HL-60 (cell line): ENCODE measurements at regions not wholly inside any gene's neighbourhood (a gene's known extent, or its start where the extent isn't known, plus 50 kb on each side); places are given as distances from the start of the nearest gene placed in this dataset.

Source experiments
- DNase-seq, 2 experiments: peaks; one replicate each; pipeline ENCODE4 v3.0.0-alpha.2; 2010 to 2020; ENCODE audit warnings: low read depth in 1 of 2, low spot score in 1 of 2
- H3K27ac ChIP-seq: fragments of 250-450 bp; sonication (Bioruptor Pico); replicated peaks from 2 replicates; pipeline ENCODE4 v1.5.1; 2020; ENCODE audit warnings: mild to moderate bottlenecking, moderate library complexity
- H3K27me3 ChIP-seq: fragments of 250-450 bp; sonication (Bioruptor Pico); 2 replicates; pipeline ENCODE4 v1.5.1; 2021; ENCODE audit warnings: mild to moderate bottlenecking, moderate library complexity; ENCODE audit not compliant: insufficient read depth, poor library complexity, severe bottlenecking
- H3K4me3 ChIP-seq: replicated peaks from 2 replicates; pipeline ENCODE4 v1.5.1; 2011; ENCODE audit warnings: mild to moderate bottlenecking, control low read depth, low read length; ENCODE audit not compliant: insufficient read depth
- CTCF ChIP-seq: IDR thresholded peaks from one replicate; pipeline ENCODE4 v1.5.1; 2011; ENCODE audit warnings: low read length, control low read depth, inconsistent platforms; ENCODE audit not compliant: insufficient read depth
- GABPA ChIP-seq: IDR thresholded peaks from 2 replicates; pipeline ENCODE4 v1.6.1; 2012; ENCODE audit warnings: low read depth
- POLR2AphosphoS5 ChIP-seq: IDR thresholded peaks from 2 replicates; pipeline ENCODE4 v1.6.1; 2012; ENCODE audit warnings: low read depth
- REST ChIP-seq: IDR thresholded peaks from 2 replicates; pipeline ENCODE4 v1.6.1; 2012; ENCODE audit warnings: low read depth; ENCODE audit not compliant: insufficient replicate concordance
- SPI1 ChIP-seq: IDR thresholded peaks from 2 replicates; pipeline ENCODE4 v1.6.1; 2012; ENCODE audit warnings: low read depth, mild to moderate bottlenecking, borderline replicate concordance

- Histone ChIP-seq H3K27me3 (no peaks in the 10 kb centered on the region), H3K4me3 (no peak overlapping the region), H3K27ac (no peak overlapping the region)
- no peak for DNase-seq
- TF ChIP-seq CTCF, result no peak
- no peak for TF ChIP-seq REST
- no peak for TF ChIP-seq SPI1
- TF ChIP-seq POLR2AphosphoS5, result no peak
- no peak for TF ChIP-seq GABPA
Observed at GRCh38 chr13:109348519-109349258, 437.7 kb downstream of the IRS2 start.

- no peak for DNase-seq
- no peak overlapping the region for H3K4me3 ChIP-seq
- TF ChIP-seq GABPA (no peak), SPI1 (no peak), CTCF (no peak), POLR2AphosphoS5 (no peak), REST (no peak)
- no peaks in the 10 kb centered on the region for H3K27me3 ChIP-seq
- no peak overlapping the region for H3K27ac ChIP-seq
Observed at GRCh38 chr13:109346060-109346459, 440.3 kb downstream of the IRS2 start.

- Histone ChIP-seq H3K27ac (no peak overlapping the region), H3K27me3 (no peaks in the 10 kb centered on the region), H3K4me3 (no peak overlapping the region)
- TF ChIP-seq SPI1, result no peak
- TF ChIP-seq REST, result no peak
- no peak for TF ChIP-seq CTCF
- no peak for TF ChIP-seq GABPA
- no peak for TF ChIP-seq POLR2AphosphoS5
- DNase-seq, result no peak
Observed at GRCh38 chr13:109345433-109345941, 440.9 kb downstream of the IRS2 start.
